Type B pancreatic cell (in vitro differentiated cells): ENCODE measurements at regions not wholly inside any gene's neighbourhood (a gene's known extent, or its start where the extent isn't known, plus 50 kb on each side); places are given as distances from the start of the nearest gene placed in this dataset.
A peak's percentile ranks its signal among the peaks of the same experiment; 100 is the strongest.

ENCODE experiments used
- DNase-seq: peaks from one replicate; pipeline ENCODE4 v3.0.0; 2021; ENCODE audit warnings: mixed read lengths; ENCODE audit not compliant: unreplicated experiment; ENCODE audit errors: extremely low spot score
- H3K27ac Mint-ChIP-seq: 2 replicates; pipeline ENCODE4 v1.8.0; 2021; ENCODE audit warnings: mild to moderate bottlenecking, mixed read lengths
- H3K27me3 Mint-ChIP-seq: 2 replicates; pipeline ENCODE4 v1.8.0; 2021; ENCODE audit warnings: mixed read lengths
- H3K36me3 Mint-ChIP-seq: 2 replicates; pipeline ENCODE4 v1.8.0; 2021; ENCODE audit warnings: mixed read lengths
- H3K4me1 Mint-ChIP-seq: one replicate; pipeline ENCODE4 v1.8.0; 2021; ENCODE audit warnings: mixed read lengths; ENCODE audit not compliant: unreplicated experiment
- H3K4me3 Mint-ChIP-seq: 2 replicates; pipeline ENCODE4 v1.8.0; 2021; ENCODE audit warnings: mild to moderate bottlenecking, mixed read lengths
- H3K9me3 Mint-ChIP-seq: 2 replicates; pipeline ENCODE4 v1.8.0; 2021; ENCODE audit warnings: mixed read lengths
- microRNA-seq: library from miRNA; unstranded; fragments of <30 nt; microRNA quantifications from one replicate; pipeline ENCODE4, GENCODE V29; 2020
- TF ChIP-seq, protein P1 (sequence below): fragments of 200-600 bp; sonication (generic); conservative IDR thresholded peaks from 2 replicates; pipeline ENCODE4 v1.5.0; 2021; ENCODE audit warnings: antibody characterized with exemption, mild to moderate bottlenecking

DNA sequence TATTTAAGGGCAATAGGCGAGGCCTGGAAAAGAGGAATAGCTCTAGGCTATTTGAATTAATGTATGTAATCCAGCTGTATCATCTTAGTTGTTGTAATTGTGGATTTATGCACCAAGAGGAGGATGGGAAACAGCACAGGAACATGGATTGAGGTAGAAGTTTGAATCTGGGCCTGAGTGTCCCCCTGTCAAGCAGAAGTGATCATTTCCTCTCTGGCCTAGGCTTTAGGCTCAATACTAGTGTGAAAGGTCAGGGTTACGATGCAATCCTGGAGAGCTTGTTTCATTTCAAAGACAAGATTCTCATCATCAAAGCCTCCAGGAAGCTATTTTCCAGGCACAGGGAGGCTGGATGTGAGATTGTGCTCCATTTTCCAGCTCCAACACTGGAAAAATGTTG lies 77.9 kb upstream of the HSD17B12 start:
- Mint-ChIP-seq H3K27ac (no peak overlapping the region), H3K4me3 (no peak overlapping the region), H3K27me3 (peaks cover 58% of the 10 kb centered on the region), H3K36me3 (no peaks in the 10 kb centered on the region), H3K9me3 (no peaks in the 10 kb centered on the region), H3K4me1 (no peaks in the 10 kb centered on the region)
- DNase-seq = no peak
- TF ChIP-seq, protein P1, sequence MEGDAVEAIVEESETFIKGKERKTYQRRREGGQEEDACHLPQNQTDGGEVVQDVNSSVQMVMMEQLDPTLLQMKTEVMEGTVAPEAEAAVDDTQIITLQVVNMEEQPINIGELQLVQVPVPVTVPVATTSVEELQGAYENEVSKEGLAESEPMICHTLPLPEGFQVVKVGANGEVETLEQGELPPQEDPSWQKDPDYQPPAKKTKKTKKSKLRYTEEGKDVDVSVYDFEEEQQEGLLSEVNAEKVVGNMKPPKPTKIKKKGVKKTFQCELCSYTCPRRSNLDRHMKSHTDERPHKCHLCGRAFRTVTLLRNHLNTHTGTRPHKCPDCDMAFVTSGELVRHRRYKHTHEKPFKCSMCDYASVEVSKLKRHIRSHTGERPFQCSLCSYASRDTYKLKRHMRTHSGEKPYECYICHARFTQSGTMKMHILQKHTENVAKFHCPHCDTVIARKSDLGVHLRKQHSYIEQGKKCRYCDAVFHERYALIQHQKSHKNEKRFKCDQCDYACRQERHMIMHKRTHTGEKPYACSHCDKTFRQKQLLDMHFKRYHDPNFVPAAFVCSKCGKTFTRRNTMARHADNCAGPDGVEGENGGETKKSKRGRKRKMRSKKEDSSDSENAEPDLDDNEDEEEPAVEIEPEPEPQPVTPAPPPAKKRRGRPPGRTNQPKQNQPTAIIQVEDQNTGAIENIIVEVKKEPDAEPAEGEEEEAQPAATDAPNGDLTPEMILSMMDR = no peak

DNA sequence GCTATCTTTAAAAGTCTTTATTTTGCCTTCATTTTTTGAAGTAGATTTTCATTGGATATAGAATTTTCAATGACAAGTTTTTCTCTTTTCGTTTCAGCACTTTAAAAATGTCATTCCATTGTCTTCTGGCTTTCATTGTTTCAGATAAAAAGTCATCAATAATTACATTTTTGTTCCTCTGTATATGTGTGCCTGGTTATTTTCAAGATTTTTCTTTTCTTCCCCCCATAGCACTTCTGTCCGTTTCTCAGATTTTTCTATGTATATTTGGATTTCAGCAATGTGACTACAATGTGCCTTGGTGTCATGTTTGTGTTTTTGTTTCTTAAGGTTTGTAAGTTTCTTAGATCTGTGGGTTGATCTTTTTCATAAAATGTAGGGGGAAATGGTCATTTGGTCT lies 66.3 kb upstream of the HSD17B12 start:
- H3K9me3 Mint-ChIP-seq = no peaks in the 10 kb centered on the region

DNA sequence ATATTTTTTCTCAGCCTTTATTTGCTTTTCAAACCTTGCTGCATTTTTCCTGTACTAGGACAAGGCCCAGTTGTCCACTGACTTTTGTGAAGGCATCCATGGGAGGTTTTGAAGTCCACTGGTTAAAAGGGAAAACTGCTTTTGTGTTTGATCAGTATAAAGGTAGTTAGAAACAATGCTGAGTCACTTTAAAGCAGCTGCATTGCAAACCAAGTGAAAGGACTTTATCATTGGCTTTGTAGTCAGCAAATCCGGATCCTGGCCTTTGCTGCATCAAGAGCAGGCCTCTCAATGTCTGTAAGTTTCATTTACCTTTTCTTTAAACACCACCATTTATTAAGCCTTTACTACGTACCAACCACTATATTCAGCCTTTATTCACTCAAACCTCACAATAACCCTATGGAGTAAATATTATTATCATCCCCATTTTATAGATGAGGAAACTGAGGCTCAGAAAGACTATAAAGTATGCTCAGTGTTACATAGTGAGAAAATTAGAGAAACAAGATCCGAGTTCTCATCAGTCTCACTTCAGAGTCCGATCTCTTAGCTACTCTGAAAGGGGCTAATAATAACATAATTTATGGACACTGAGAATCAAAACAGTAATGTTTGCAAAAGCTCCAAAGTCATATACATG lies 60.6 kb upstream of the HSD17B12 start:
- DNase-seq = no peak
- Mint-ChIP-seq H3K27ac (no peak overlapping the region), H3K4me1 (no peaks in the 10 kb centered on the region), H3K27me3 (peaks cover 41% of the 10 kb centered on the region), H3K4me3 (no peak overlapping the region), H3K36me3 (no peaks in the 10 kb centered on the region), H3K9me3 (no peaks in the 10 kb centered on the region)
- TF ChIP-seq, protein P1 = no peak

More for the DNA sequence above, 66.3 kb upstream of the HSD17B12 start:
- no peak overlapping the region for H3K27ac Mint-ChIP-seq
- H3K4me1 Mint-ChIP-seq = no peaks in the 10 kb centered on the region
- H3K27me3 Mint-ChIP-seq = peaks cover 41% of the 10 kb centered on the region
- TF ChIP-seq, protein P1 = no peak
- DNase-seq = no peak
- no peak overlapping the region for H3K4me3 Mint-ChIP-seq
- H3K36me3 Mint-ChIP-seq = no peaks in the 10 kb centered on the region

DNA sequence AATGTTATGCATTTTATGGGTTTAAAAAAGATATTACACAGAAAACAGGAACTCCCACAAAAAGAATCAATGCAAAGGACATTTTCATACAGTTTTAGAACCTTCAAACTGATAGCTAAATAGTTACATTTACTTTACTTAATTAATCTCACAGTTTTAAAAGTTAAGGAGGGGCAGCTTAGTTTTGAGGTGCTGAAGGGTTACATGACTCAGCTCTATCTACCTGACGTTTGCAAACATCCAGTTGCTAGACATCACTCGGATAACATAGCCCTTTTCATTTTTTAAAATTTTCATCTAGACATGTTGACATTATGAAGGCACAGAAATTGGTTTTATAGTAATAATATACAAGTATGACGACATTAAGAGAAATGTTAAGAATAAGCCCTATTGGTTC lies 53.7 kb upstream of the HSD17B12 start:
- TF ChIP-seq, protein P1 = no peak
- DNase-seq = no peak
- no peak overlapping the region for H3K4me3 Mint-ChIP-seq
- H3K36me3 Mint-ChIP-seq = no peaks in the 10 kb centered on the region
- H3K27me3 Mint-ChIP-seq = peaks cover 48% of the 10 kb centered on the region
- no peaks in the 10 kb centered on the region for H3K9me3 Mint-ChIP-seq
- no peak overlapping the region for H3K27ac Mint-ChIP-seq
- H3K4me1 Mint-ChIP-seq = no peaks in the 10 kb centered on the region

Small RNA genes lying in the stretch of these regions (microRNA-seq; reads per million reads assigned to microRNA genes)
- 34.1 reads per million, percentile 51 among the genes with 10 or more reads in this experiment for gene MIR129-2
- 4.7 reads per million, percentile 17 among the genes with 10 or more reads in this experiment for gene MIR670
